ENCODE measurements at regions not wholly inside any gene's neighbourhood (a gene's known extent, or its start where the extent isn't known, plus 50 kb on each side); places are given as distances from the start of the nearest gene placed in this dataset.

GRCh38 chr14:101232340-101233020 is 328.8 kb upstream of the DIO3 start:
- TF ChIP-seq, protein P1, sequence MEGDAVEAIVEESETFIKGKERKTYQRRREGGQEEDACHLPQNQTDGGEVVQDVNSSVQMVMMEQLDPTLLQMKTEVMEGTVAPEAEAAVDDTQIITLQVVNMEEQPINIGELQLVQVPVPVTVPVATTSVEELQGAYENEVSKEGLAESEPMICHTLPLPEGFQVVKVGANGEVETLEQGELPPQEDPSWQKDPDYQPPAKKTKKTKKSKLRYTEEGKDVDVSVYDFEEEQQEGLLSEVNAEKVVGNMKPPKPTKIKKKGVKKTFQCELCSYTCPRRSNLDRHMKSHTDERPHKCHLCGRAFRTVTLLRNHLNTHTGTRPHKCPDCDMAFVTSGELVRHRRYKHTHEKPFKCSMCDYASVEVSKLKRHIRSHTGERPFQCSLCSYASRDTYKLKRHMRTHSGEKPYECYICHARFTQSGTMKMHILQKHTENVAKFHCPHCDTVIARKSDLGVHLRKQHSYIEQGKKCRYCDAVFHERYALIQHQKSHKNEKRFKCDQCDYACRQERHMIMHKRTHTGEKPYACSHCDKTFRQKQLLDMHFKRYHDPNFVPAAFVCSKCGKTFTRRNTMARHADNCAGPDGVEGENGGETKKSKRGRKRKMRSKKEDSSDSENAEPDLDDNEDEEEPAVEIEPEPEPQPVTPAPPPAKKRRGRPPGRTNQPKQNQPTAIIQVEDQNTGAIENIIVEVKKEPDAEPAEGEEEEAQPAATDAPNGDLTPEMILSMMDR (IDR thresholded peaks at IDR 0.05; ENCODE audit: insufficient read depth, low read depth, low read length, missing control alignments) = no peak
- H3K4me3 ChIP-seq (ENCODE audit: low read length) = no peak overlapping the region
- DNase-seq (ENCODE audit: low read depth) = no peak

DNA sequence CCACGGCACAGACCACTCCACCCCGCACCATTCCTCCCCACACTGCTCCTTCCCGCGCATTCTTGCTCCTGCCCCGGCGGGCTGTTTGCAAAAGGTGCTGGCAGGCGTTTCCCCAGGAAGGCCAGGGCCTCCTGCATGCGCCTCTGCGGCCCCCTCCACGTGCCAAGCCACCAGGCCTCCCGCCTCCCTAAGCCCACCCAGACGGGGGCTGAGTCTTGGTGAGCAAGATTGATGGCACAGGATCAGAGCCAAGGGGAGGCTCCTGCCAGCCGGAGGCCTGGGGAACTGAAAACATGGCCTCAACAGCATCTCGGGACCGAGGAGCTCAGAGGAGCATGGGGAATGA is 328.3 kb upstream of the DIO3 start:
- DNase-seq (ENCODE audit: low read depth) = no peak
- H3K4me3 ChIP-seq (ENCODE audit: low read length) = no peak overlapping the region
- TF ChIP-seq, protein P1 (IDR thresholded peaks at IDR 0.05; ENCODE audit: insufficient read depth, low read depth, low read length, missing control alignments) = no peak

DNA sequence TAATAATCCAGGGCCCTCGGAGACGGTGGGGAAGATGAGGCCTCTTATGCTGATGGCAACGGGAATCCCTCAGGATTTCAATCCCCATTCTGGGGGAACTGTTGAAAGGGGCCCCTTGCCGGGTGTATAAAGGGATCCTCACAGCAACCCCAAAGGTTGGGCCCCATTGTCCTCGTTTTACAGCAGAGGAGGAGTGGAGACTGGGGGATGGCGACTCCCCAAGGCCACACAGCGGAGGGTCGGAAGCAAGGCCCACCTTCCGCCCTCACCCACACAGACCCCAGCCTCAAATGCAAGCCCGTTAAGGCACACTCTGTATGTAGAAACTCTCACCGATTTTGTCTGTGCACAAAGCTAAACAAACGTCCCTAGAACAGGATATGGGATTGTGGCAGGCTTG is 327.9 kb upstream of the DIO3 start:
- no peak for DNase-seq (ENCODE audit: low read depth)
- TF ChIP-seq, protein P1 (IDR thresholded peaks at IDR 0.05; ENCODE audit: insufficient read depth, low read depth, low read length, missing control alignments) = no peak
- H3K4me3 ChIP-seq (ENCODE audit: low read length) = no peak overlapping the region

DNA sequence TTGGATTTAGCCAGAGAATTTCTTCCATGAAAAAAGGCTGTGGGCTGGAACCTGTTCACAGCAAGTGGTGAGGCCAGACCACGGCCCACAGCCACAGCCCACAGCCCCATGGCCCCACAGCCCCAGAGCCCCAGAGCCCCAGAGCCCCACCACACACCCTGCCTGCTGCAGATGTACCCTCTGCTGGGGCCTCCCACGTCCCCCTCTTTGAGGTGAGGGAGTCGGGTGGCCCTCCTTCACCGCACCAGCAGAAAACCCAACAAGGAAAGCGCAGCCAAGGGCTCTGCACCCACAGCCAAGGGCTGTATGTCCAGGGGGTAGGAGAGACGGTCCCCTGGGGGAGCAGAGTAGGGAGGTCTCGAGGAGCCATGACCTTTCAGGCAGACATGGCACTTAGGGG is 327.5 kb upstream of the DIO3 start:
- TF ChIP-seq, protein P1 (IDR thresholded peaks at IDR 0.05; ENCODE audit: insufficient read depth, low read depth, low read length, missing control alignments) = no peak
- DNase-seq (ENCODE audit: low read depth) = no peak
- H3K4me3 ChIP-seq (ENCODE audit: low read length) = no peak overlapping the region

- TF ChIP-seq, protein P1 (IDR thresholded peaks at IDR 0.05; ENCODE audit: insufficient read depth, low read depth, low read length, missing control alignments) = no peak
- no peak for DNase-seq (ENCODE audit: low read depth)
- H3K4me3 ChIP-seq (ENCODE audit: low read length) = no peak overlapping the region
These were observed 326.9 kb upstream of the DIO3 start for GRCh38 chr14:101234244-101234937.

GRCh38 chr14:101234999-101235334 is 326.3 kb upstream of the DIO3 start:
- DNase-seq (ENCODE audit: low read depth) = no peak
- TF ChIP-seq, protein P1 (IDR thresholded peaks at IDR 0.05; ENCODE audit: insufficient read depth, low read depth, low read length, missing control alignments) = no peak
- no peak overlapping the region for H3K4me3 ChIP-seq (ENCODE audit: low read length)

All from epithelial cell of esophagus (primary cell).